ENCODE measurements at regions not wholly inside any gene's neighbourhood (a gene's known extent, or its start where the extent isn't known, plus 50 kb on each side); places are given as distances from the start of the nearest gene placed in this dataset.

GRCh38 chr10:10313149-10313835 lies 704.4 kb upstream of the CELF2 start:
- DNase-seq (ENCODE audit: low read depth in 1 of 2, low spot score in 1 of 2) = no peak
- Histone ChIP-seq H3K27ac (replicated peaks) (no peak overlapping the region), H3K27me3 (ENCODE audit: insufficient read depth, poor library complexity, severe bottlenecking) (no peaks in the 10 kb centered on the region), H3K4me3 (replicated peaks; ENCODE audit: insufficient read depth, low read length) (no peak overlapping the region)
- TF ChIP-seq CTCF (IDR thresholded peaks at IDR 0.05; ENCODE audit: insufficient read depth, low read length) = no peak

- TF ChIP-seq CTCF (IDR thresholded peaks at IDR 0.05; ENCODE audit: insufficient read depth, low read length) (no peak), SPI1 (IDR thresholded peaks at IDR 0.05; ENCODE audit: borderline replicate concordance, low read depth) (no peak)
- DNase-seq (ENCODE audit: low read depth in 1 of 2, low spot score in 1 of 2) = no peak
- no peak overlapping the region for H3K4me3 ChIP-seq (replicated peaks; ENCODE audit: insufficient read depth, low read length)
- no peaks in the 10 kb centered on the region for H3K27me3 ChIP-seq (ENCODE audit: insufficient read depth, poor library complexity, severe bottlenecking)
- H3K27ac ChIP-seq (replicated peaks) = no peak overlapping the region
Observed at GRCh38 chr10:10314626-10315025, 703.0 kb upstream of the CELF2 start.

GRCh38 chr10:10315989-10316388 lies 701.7 kb upstream of the CELF2 start:
- no peak for DNase-seq (ENCODE audit: low read depth in 1 of 2, low spot score in 1 of 2)
- no peak for TF ChIP-seq POLR2AphosphoS5 (IDR thresholded peaks at IDR 0.05; ENCODE audit: low read depth)
- no peak for TF ChIP-seq GABPA (IDR thresholded peaks at IDR 0.05; ENCODE audit: low read depth)
- no peak for TF ChIP-seq CTCF (IDR thresholded peaks at IDR 0.05; ENCODE audit: insufficient read depth, low read length)
- TF ChIP-seq SPI1 (IDR thresholded peaks at IDR 0.05; ENCODE audit: borderline replicate concordance, low read depth) = no peak
- no peak for TF ChIP-seq REST (IDR thresholded peaks at IDR 0.05; ENCODE audit: insufficient replicate concordance, low read depth)
- no peak overlapping the region for H3K4me3 ChIP-seq (replicated peaks; ENCODE audit: insufficient read depth, low read length)
- H3K27ac ChIP-seq (replicated peaks) = no peak overlapping the region
- H3K27me3 ChIP-seq (ENCODE audit: insufficient read depth, poor library complexity, severe bottlenecking) = no peaks in the 10 kb centered on the region

- no peaks in the 10 kb centered on the region for H3K27me3 ChIP-seq (ENCODE audit: insufficient read depth, poor library complexity, severe bottlenecking)
- no peak overlapping the region for H3K4me3 ChIP-seq (replicated peaks; ENCODE audit: insufficient read depth, low read length)
- no peak overlapping the region for H3K27ac ChIP-seq (replicated peaks)
- no peak for DNase-seq (ENCODE audit: low read depth in 1 of 2, low spot score in 1 of 2)
- TF ChIP-seq POLR2AphosphoS5 (IDR thresholded peaks at IDR 0.05; ENCODE audit: low read depth) (no peak), REST (IDR thresholded peaks at IDR 0.05; ENCODE audit: insufficient replicate concordance, low read depth) (no peak), GABPA (IDR thresholded peaks at IDR 0.05; ENCODE audit: low read depth) (no peak)
Observed at GRCh38 chr10:10317151-10317550, 700.5 kb upstream of the CELF2 start.

Data from HL-60 (cell line).